Sigmoid colon (tissue), 6 donors: ENCODE measurements at regions not wholly inside any gene's neighbourhood (a gene's known extent, or its start where the extent isn't known, plus 50 kb on each side); places are given as distances from the start of the nearest gene placed in this dataset.

Experiments used
- DNase-seq: peaks from one replicate; pipeline ENCODE4 v3.0.0-alpha.2; 2019
- H3K27ac ChIP-seq, 4 donors: fragments of 200-600 bp; sonication (generic); one replicate each; pipeline ENCODE4 v1.5.1; 2016 to 2019; ENCODE audit warnings: mild to moderate bottlenecking in 1 of 4
- H3K27me3 ChIP-seq, 3 donors: fragments of 200-600 bp; sonication (generic); one replicate each; pipeline ENCODE4 v1.5.1; 2019; ENCODE audit warnings: mild to moderate bottlenecking in 1 of 3
- H3K36me3 ChIP-seq, 4 donors: fragments of 200-600 bp; sonication (generic); one replicate each; pipeline ENCODE4 v1.5.1; 2016 to 2019
- H3K4me1 ChIP-seq, 4 donors: fragments of 200-600 bp; sonication (generic); one replicate each; pipeline ENCODE4 v1.5.1; 2017 to 2019
- H3K4me3 ChIP-seq, 4 donors: fragments of 200-600 bp; sonication (generic); one replicate each; pipeline ENCODE4 v1.5.1; 2017 to 2019; ENCODE audit warnings: mild to moderate bottlenecking in 2 of 4, moderate library complexity in 1 of 4
- H3K9me3 ChIP-seq, 4 donors: fragments of 200-600 bp in 3 of 4; sonication (generic) in 3 of 4; one replicate each; pipeline versions ENCODE4 v1.5.1 to v1.6.1; 2013 to 2019
- CTCF ChIP-seq, 4 experiments: fragments of 450-650 bp in 3 of 4; fragments of 200-600 bp in 1 of 4; IDR thresholded peaks; one replicate each; pipeline ENCODE4 v1.5.1; 2016 to 2019; ENCODE audit warnings: antibody characterized with exemption in 4 of 4, mild to moderate bottlenecking in 3 of 4, moderate library complexity in 2 of 4
- EP300 ChIP-seq, 4 donors: sonication (generic); formaldehyde crosslinking; IDR thresholded peaks; one replicate each; pipeline ENCODE4 v1.6.1; 2017; ENCODE audit warnings: antibody characterized with exemption in 4 of 4
- POLR2A ChIP-seq, 2 donors: fragments of 450-650 bp; IDR thresholded peaks; one replicate each; pipeline ENCODE4 v1.6.1; 2016; ENCODE audit warnings: antibody characterized with exemption in 2 of 2, mild to moderate bottlenecking in 2 of 2, moderate library complexity in 2 of 2
- POLR2AphosphoS5 ChIP-seq, 4 donors: sonication (generic); formaldehyde crosslinking; IDR thresholded peaks; one replicate each; pipeline ENCODE4 v1.6.1; 2017; ENCODE audit warnings: antibody characterized with exemption in 4 of 4
- WGBS, 2 donors: extraction: QIAGEN DNeasy Blood & Tissue Kit; methylation state at CpG; one replicate each; pipeline ENCODE4 v1.1.7; 2013; 5-methylcytosine and 5-hydroxymethylcytosine counted together
- intact Hi-C: fragments of 100-400 bp; cut with DNase I; formaldehyde crosslinking; loops from one replicate; pipeline ENCODE4 v1.15.1; 2023
- donor health status: healthy with polysubstance abuse.
- donor health status: healthy.

DNA sequence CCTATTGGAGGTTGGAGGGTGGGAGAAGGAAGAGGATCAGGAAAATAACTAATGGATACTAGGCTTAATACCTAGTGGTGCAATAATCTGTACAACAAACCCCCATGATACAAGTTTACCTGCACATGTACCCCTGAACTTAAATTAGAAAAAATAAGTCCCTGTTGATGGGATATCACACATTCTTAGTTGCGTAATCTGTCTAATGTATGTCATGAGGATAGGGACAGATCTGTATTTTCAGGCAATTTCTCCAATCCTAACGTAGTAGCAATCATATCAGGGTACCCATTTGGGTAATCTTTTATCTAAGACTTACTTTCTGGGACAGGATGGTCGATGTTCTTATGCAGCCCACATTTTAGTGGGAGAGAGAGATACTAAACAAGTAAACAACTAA lies 239.1 kb upstream of the AZI2 start:
- Histone ChIP-seq H3K4me3 (no peak overlapping the region), H3K36me3 (no peaks in the 10 kb centered on the region), H3K9me3 (no peaks in the 10 kb centered on the region), H3K27me3 (no peaks in the 10 kb centered on the region), H3K4me1 (no peaks in the 10 kb centered on the region), H3K27ac (no peak overlapping the region)
- intact Hi-C loops: no loop called here
- 67 to 81% methylated on average over 3 of the region's 3 CpGs for WGBS, 2 donors
- no peak for TF ChIP-seq POLR2A (IDR thresholded peaks at IDR 0.05)
- no peak for TF ChIP-seq POLR2AphosphoS5 (IDR thresholded peaks at IDR 0.05)
- no peak for TF ChIP-seq EP300 (IDR thresholded peaks at IDR 0.05)
- no peak for TF ChIP-seq CTCF (IDR thresholded peaks at IDR 0.05)
- no peak for DNase-seq

- Histone ChIP-seq H3K4me1 (no peaks in the 10 kb centered on the region), H3K4me3 (no peak overlapping the region), H3K27ac (no peak overlapping the region), H3K9me3 (no peaks in the 10 kb centered on the region), H3K27me3 (no peaks in the 10 kb centered on the region), H3K36me3 (no peaks in the 10 kb centered on the region)
- WGBS, 2 donors: 30 to 58% methylated on average over 2 of the region's 2 CpGs
- no peak for DNase-seq
- intact Hi-C loops: no loop called here
- no peak for TF ChIP-seq EP300 (IDR thresholded peaks at IDR 0.05)
- TF ChIP-seq POLR2AphosphoS5 (IDR thresholded peaks at IDR 0.05): no peak
- no peak for TF ChIP-seq CTCF (IDR thresholded peaks at IDR 0.05)
- TF ChIP-seq POLR2A (IDR thresholded peaks at IDR 0.05): no peak
Observed at GRCh38 chr3:28590216-28590615, 241.6 kb upstream of the AZI2 start.

DNA sequence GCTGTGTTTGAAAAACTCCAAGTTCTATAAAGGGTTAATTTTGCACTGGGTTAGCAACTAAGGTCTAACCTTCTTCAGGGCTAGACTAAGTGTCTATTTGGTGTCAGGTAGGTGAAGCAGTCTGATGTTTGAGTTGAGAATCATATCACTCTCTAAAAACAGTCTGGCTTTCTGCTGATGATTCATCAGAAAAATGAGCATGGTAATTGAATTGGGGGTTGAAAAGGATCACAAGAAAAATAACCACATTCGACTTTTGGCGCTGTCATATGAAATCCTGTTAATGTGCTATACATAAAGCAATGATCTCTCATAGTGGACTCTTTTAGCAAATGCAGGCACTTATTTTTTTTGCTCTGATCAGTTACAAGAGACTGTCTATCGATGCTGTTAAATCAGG lies 242.2 kb upstream of the AZI2 start:
- TF ChIP-seq EP300 (IDR thresholded peaks at IDR 0.05): no peak
- no peak for TF ChIP-seq CTCF (IDR thresholded peaks at IDR 0.05)
- no peak for TF ChIP-seq POLR2A (IDR thresholded peaks at IDR 0.05)
- no peak for TF ChIP-seq POLR2AphosphoS5 (IDR thresholded peaks at IDR 0.05)
- no peaks in the 10 kb centered on the region for H3K27me3 ChIP-seq
- intact Hi-C loops: no loop called here
- WGBS, 2 donors: 60 to 82% methylated on average over 3 of the region's 3 CpGs
- H3K9me3 ChIP-seq: no peaks in the 10 kb centered on the region
- H3K36me3 ChIP-seq: no peaks in the 10 kb centered on the region
- no peak overlapping the region for H3K4me3 ChIP-seq
- no peaks in the 10 kb centered on the region for H3K4me1 ChIP-seq
- no peak for DNase-seq
- H3K27ac ChIP-seq: no peak overlapping the region

GRCh38 chr3:28595372-28595771 lies 246.7 kb upstream of the AZI2 start:
- TF ChIP-seq CTCF (IDR thresholded peaks at IDR 0.05) (no peak), POLR2AphosphoS5 (IDR thresholded peaks at IDR 0.05) (no peak), POLR2A (IDR thresholded peaks at IDR 0.05) (no peak)
- intact Hi-C loops: no loop called here
- WGBS, 2 donors: 87 to 93% methylated on average over 4 of the region's 4 CpGs
- Histone ChIP-seq H3K27ac (no peak overlapping the region), H3K27me3 (no peaks in the 10 kb centered on the region), H3K9me3 (no peaks in the 10 kb centered on the region), H3K4me1 (no peaks in the 10 kb centered on the region), H3K36me3 (no peaks in the 10 kb centered on the region), H3K4me3 (no peak overlapping the region)
- no peak for DNase-seq

- intact Hi-C loops: no loop called here
- WGBS, 2 donors: 88 to 89% methylated on average over 6 of the region's 6 CpGs
- H3K27ac ChIP-seq: no peak overlapping the region
- H3K4me3 ChIP-seq: no peak overlapping the region
- H3K27me3 ChIP-seq: no peaks in the 10 kb centered on the region
- H3K36me3 ChIP-seq: no peaks in the 10 kb centered on the region
- no peaks in the 10 kb centered on the region for H3K4me1 ChIP-seq
- DNase-seq: no peak
- TF ChIP-seq POLR2AphosphoS5 (IDR thresholded peaks at IDR 0.05) (no peak), CTCF (IDR thresholded peaks at IDR 0.05) (no peak), POLR2A (IDR thresholded peaks at IDR 0.05) (no peak), EP300 (IDR thresholded peaks at IDR 0.05) (no peak)
- no peaks in the 10 kb centered on the region for H3K9me3 ChIP-seq
Observed at GRCh38 chr3:28597452-28597851, 248.8 kb upstream of the AZI2 start.
